ENCODE measurements at regions not wholly inside any gene's neighbourhood (a gene's known extent, or its start where the extent isn't known, plus 50 kb on each side); places are given as distances from the start of the nearest gene placed in this dataset.

- no peaks in the 10 kb centered on the region for H3K79me2 ChIP-seq (ENCODE audit: insufficient read depth, low read length)
- RAD21 ChIA-PET (ENCODE audit: low non-redundant PET in 1 of 2, low total read pairs in 2 of 2, uncharacterized antibody in 2 of 2, unreplicated experiment in 2 of 2), result no interaction called here
- H3K27me3 ChIP-seq (ENCODE audit: insufficient read depth, low read length), result no peaks in the 10 kb centered on the region
- intact Hi-C loops (cut with micrococcal nuclease), result no loop called here
- H3K4me2 ChIP-seq (ENCODE audit: low read length), result no peak overlapping the region
- BruUV-seq (replicated peaks), result no TSS peak
- DNase-seq (ENCODE audit: low read depth, low spot score) (no peak), ATAC-seq (no peak)
- CTCF ChIA-PET, result no interaction called here
- H3K9me2 ChIP-seq (ENCODE audit: insufficient read depth), result no peaks in the 10 kb centered on the region
- no peaks in the 10 kb centered on the region for H4K20me1 ChIP-seq (ENCODE audit: insufficient read depth)
- H3K4me1 ChIP-seq (ENCODE audit: control insufficient read depth in 1 of 2, insufficient read depth in 2 of 2, low read length in 2 of 2), result peaks cover 0 to 6% of the 10 kb centered on the region in 2 experiments; a peak in 1 of 4 replicates
- H2AFZ ChIP-seq (ENCODE audit: low read depth, low read length, poor library complexity, severe bottlenecking), result no peak overlapping the region
- no peaks in the 10 kb centered on the region for H3K36me3 ChIP-seq (ENCODE audit: control insufficient read depth in 1 of 2, insufficient read depth in 2 of 2, low read length in 2 of 2)
- no peaks in the 10 kb centered on the region for H3K9me3 ChIP-seq (ENCODE audit: control insufficient read depth in 1 of 2, insufficient read depth in 1 of 2, low read depth in 1 of 2, low read length in 2 of 2)
- H3K9ac ChIP-seq (ENCODE audit: low read length), result no peak overlapping the region
- POLR2A ChIA-PET, result no interaction called here
- no peak overlapping the region for H3K27ac ChIP-seq (ENCODE audit: low read depth, low read length)
- TF ChIP-seq EGR1 (IDR thresholded peaks at IDR 0.05; ENCODE audit: low read depth), result no peak
- no peak for TF ChIP-seq POLR2AphosphoS5 (IDR thresholded peaks at IDR 0.05; ENCODE audit: low read depth, low read length)
- TF ChIP-seq POLR2A (IDR thresholded peaks at IDR 0.05; ENCODE audit: borderline replicate concordance, extremely low read depth, insufficient read depth, insufficient read length), result no peak
- no peak for TF ChIP-seq ZNF274 (IDR thresholded peaks at IDR 0.05; ENCODE audit: low read depth, low read length)
- TF ChIP-seq ELF1 (IDR thresholded peaks at IDR 0.05; ENCODE audit: borderline replicate concordance, low read depth), result no peak
- TF ChIP-seq REST (IDR thresholded peaks at IDR 0.05; ENCODE audit: low read depth), result no peak
- TF ChIP-seq ATF3 (IDR thresholded peaks at IDR 0.05), result no peak
- no peak for TF ChIP-seq YY1 (IDR thresholded peaks at IDR 0.05; ENCODE audit: extremely low read depth, insufficient replicate concordance, low read depth, low read length)
- no peak overlapping the region for H3K4me3 ChIP-seq (replicated peaks in 1 of 2; ENCODE audit: low read depth in 1 of 2, low read length in 2 of 2)
These were observed 102.9 kb downstream of the BOD1 start for GRCh38 chr5:173513521-173513991.

Measured in HCT116 (cell line).